MM.1S (cell line): ENCODE measurements at regions not wholly inside any gene's neighbourhood (a gene's known extent, or its start where the extent isn't known, plus 50 kb on each side); places are given as distances from the start of the nearest gene placed in this dataset.

Source experiments
- DNase-seq: peaks from one replicate; pipeline ENCODE4 v3.0.0-alpha.2; 2015
- H2AFZ ChIP-seq: fragments of 300-600 bp; sonication (generic); 2 replicates; pipeline ENCODE4 v1.6.0; 2016; ENCODE audit warnings: antibody characterized with exemption, low read length
- H3F3A ChIP-seq: fragments of 300-600 bp; sonication (generic); 2 replicates; pipeline ENCODE4 v1.6.1; 2016; ENCODE audit warnings: mild to moderate bottlenecking, antibody characterized with exemption, low read length, moderate library complexity, mixed read lengths; ENCODE audit not compliant: insufficient read depth
- H3K27ac ChIP-seq: fragments of 300-600 bp; sonication (generic); 2 replicates; pipeline ENCODE4 v1.5.1; 2016; ENCODE audit warnings: mild to moderate bottlenecking, low read length
- H3K27me3 ChIP-seq: fragments of 300-600 bp; sonication (generic); replicated peaks from 2 replicates; pipeline ENCODE4 v1.6.0; 2016; ENCODE audit warnings: low read length; ENCODE audit not compliant: insufficient read depth
- H3K36me3 ChIP-seq: fragments of 300-600 bp; sonication (generic); replicated peaks from 2 replicates; pipeline ENCODE4 v1.6.1; 2016; ENCODE audit warnings: mild to moderate bottlenecking, low read length, mixed read lengths; ENCODE audit not compliant: insufficient read depth
- H3K4me1 ChIP-seq: fragments of 300-600 bp; sonication (generic); 2 replicates; pipeline ENCODE4 v1.6.1; 2016; ENCODE audit warnings: low read length, mixed read lengths
- H3K4me2 ChIP-seq: fragments of 300-600 bp; sonication (generic); 2 replicates; pipeline ENCODE4 v1.6.0; 2016; ENCODE audit warnings: low read depth, low read length
- H3K4me3 ChIP-seq: fragments of 300-600 bp; sonication (generic); 2 replicates; pipeline ENCODE4 v1.5.1; 2016; ENCODE audit warnings: low read length, mixed read lengths
- H3K79me2 ChIP-seq: fragments of 300-600 bp; sonication (generic); 2 replicates; pipeline ENCODE4 v1.6.1; 2016; ENCODE audit warnings: mixed run types, low read length, mixed read lengths
- H3K9ac ChIP-seq: fragments of 300-600 bp; sonication (generic); 2 replicates; pipeline ENCODE4 v1.6.1; 2016; ENCODE audit warnings: low read length, mixed read lengths
- H3K9me2 ChIP-seq: fragments of 300-600 bp; sonication (generic); replicated peaks from 2 replicates; pipeline ENCODE4 v1.6.1; 2016; ENCODE audit warnings: mild to moderate bottlenecking, low read length, mixed read lengths; ENCODE audit not compliant: insufficient read depth
- H3K9me3 ChIP-seq: fragments of 300-600 bp; sonication (generic); replicated peaks from 2 replicates; pipeline ENCODE4 v1.6.1; 2016; ENCODE audit warnings: mild to moderate bottlenecking, low read length, mixed read lengths; ENCODE audit not compliant: insufficient read depth
- H4K20me1 ChIP-seq: fragments of 300-600 bp; sonication (generic); 2 replicates; pipeline ENCODE4 v1.6.1; 2016; ENCODE audit warnings: mild to moderate bottlenecking, low read length, moderate library complexity, mixed read lengths; ENCODE audit not compliant: insufficient read depth
- EZH2 ChIP-seq: fragments of 300-600 bp; sonication (generic); optimal IDR thresholded peaks from 2 replicates; pipeline ENCODE3; 2017; ENCODE audit warnings: low read depth, mild to moderate bottlenecking, antibody characterized with exemption, low read length, mixed read lengths
- EZH2phosphoT487 ChIP-seq: fragments of 300-600 bp; sonication (generic); IDR thresholded peaks from 2 replicates; pipeline ENCODE4 v1.6.1; 2018; ENCODE audit warnings: antibody characterized with exemption, low read length
- TF ChIP-seq, protein P1 (sequence below): fragments of 300-600 bp; sonication (generic); IDR thresholded peaks from 2 replicates; pipeline ENCODE4 v1.5.1; 2016; ENCODE audit warnings: antibody characterized with exemption, low read length, mixed read lengths

DNA sequence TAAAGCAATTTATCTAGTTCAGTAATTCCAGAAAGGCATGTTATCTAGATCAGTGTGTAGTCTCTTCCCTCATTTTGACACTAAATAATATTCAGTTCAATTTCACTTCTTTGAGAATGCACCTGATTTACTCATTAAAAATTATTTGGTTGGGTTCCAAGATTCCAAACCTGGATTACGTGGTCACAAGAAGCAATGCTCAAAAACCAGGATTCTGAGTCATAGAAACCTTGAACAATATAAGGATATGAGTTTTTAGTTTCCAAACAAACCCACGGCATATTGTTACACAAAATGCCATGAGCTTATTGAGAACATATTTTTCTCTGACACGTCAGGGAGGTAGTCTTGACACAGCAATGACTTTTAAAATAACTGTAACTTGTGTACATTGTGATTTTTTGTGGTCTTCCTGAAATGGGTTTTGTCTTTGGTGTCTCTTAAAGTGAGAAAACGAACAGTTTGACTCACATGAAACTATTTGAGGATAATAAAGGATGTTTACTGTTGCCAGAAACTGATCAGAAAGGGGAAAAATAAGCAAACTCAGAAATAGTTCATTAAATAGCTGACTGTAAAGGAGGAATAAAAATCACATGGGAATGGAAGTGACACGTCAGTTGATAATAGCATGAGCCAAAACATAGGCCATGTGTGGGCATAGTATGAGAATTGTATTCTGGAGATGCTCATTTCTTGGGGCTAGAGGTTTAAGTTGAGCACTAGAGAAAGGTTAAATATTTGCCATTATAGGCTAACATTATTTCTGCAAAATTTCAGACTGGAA is 617.7 kb upstream of the CDH2 start:
- H3K27ac ChIP-seq = no peak overlapping the region
- H3K4me2 ChIP-seq = no peak overlapping the region
- DNase-seq = no peak

DNA sequence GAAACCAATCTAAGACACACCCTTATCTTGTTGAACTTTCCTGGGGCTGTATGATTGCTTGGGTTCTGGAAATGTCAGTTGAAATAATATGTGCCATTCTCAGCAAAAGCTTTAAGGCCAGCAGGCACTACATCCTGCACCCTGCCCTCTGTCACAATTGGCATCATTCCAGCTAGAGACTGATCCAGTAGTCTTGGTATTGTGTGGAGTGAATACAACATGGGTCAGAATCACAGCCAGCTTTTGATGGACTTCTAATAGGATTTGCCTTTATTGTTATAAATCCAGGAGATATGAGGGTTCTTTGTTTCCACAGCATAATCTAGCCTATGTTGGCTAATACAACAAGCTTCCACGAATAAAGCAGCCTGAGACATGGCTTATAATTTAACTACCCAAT is 617.0 kb upstream of the CDH2 start:
- H3K4me3 ChIP-seq = no peak overlapping the region
- DNase-seq = no peak
- no peak overlapping the region for H3K9ac ChIP-seq
- no peaks in the 10 kb centered on the region for H3K9me3 ChIP-seq
- H3K4me1 ChIP-seq = no peaks in the 10 kb centered on the region
- H2AFZ ChIP-seq = no peak overlapping the region
- H3K79me2 ChIP-seq = no peaks in the 10 kb centered on the region
- no peak overlapping the region for H3K27ac ChIP-seq
- H3K9me2 ChIP-seq = no peaks in the 10 kb centered on the region
- H3K4me2 ChIP-seq = no peak overlapping the region
- H3F3A ChIP-seq = no peaks in the 10 kb centered on the region
- TF ChIP-seq EZH2 (no peak), EZH2phosphoT487 (no peak)
- TF ChIP-seq, protein P1, sequence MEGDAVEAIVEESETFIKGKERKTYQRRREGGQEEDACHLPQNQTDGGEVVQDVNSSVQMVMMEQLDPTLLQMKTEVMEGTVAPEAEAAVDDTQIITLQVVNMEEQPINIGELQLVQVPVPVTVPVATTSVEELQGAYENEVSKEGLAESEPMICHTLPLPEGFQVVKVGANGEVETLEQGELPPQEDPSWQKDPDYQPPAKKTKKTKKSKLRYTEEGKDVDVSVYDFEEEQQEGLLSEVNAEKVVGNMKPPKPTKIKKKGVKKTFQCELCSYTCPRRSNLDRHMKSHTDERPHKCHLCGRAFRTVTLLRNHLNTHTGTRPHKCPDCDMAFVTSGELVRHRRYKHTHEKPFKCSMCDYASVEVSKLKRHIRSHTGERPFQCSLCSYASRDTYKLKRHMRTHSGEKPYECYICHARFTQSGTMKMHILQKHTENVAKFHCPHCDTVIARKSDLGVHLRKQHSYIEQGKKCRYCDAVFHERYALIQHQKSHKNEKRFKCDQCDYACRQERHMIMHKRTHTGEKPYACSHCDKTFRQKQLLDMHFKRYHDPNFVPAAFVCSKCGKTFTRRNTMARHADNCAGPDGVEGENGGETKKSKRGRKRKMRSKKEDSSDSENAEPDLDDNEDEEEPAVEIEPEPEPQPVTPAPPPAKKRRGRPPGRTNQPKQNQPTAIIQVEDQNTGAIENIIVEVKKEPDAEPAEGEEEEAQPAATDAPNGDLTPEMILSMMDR = no peak
- no peaks in the 10 kb centered on the region for H3K27me3 ChIP-seq
- no peaks in the 10 kb centered on the region for H3K36me3 ChIP-seq
- H4K20me1 ChIP-seq = no peaks in the 10 kb centered on the region

More for the DNA sequence above, 617.7 kb upstream of the CDH2 start:
- no peak overlapping the region for H3K9ac ChIP-seq
- H3F3A ChIP-seq = no peaks in the 10 kb centered on the region
- no peaks in the 10 kb centered on the region for H3K9me2 ChIP-seq
- no peak overlapping the region for H3K4me3 ChIP-seq
- H2AFZ ChIP-seq = no peak overlapping the region
- no peaks in the 10 kb centered on the region for H4K20me1 ChIP-seq
- H3K36me3 ChIP-seq = no peaks in the 10 kb centered on the region
- no peaks in the 10 kb centered on the region for H3K79me2 ChIP-seq
- H3K4me1 ChIP-seq = no peaks in the 10 kb centered on the region
- no peaks in the 10 kb centered on the region for H3K9me3 ChIP-seq
- no peaks in the 10 kb centered on the region for H3K27me3 ChIP-seq
- no peak for TF ChIP-seq EZH2phosphoT487
- TF ChIP-seq EZH2 = no peak
- TF ChIP-seq, protein P1 = no peak

DNA sequence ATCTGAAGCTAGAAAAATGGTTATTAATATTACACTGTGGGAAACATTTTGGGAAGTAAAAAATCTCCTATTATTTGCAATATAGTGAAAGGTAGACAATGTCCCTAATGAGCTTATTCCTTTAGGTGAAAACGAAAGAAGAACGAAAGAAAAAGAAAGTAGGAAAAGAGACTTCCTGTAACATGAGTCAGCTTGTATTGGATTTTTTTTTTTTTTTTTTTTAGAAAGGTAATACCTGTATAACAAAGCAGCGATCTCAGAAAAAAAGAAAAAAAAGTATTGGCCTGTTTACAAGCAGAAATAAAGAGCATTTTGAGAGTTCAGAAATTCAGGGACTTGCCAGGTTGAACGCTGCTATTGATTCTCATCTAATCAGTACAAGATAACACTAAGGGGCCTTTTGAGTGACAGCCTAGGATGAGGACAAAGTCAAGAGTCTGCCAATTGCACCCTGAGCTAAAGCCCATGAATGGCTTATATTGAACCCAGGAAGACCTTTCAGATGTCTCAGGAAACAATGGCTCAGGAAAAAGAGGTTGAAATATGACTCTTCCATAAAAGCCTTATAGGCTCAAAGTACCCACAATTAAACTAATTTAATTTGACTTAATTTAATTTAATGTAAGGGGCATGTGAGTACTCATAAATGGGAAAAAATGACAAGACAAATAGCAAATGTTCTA is 615.6 kb upstream of the CDH2 start:
- peak overlapping the region; percentile 48 for H3K4me2 ChIP-seq
- no peaks in the 10 kb centered on the region for H3K36me3 ChIP-seq

More for the DNA sequence above, 615.6 kb upstream of the CDH2 start:
- Histone ChIP-seq H3K9me2 (no peaks in the 10 kb centered on the region), H3F3A (no peaks in the 10 kb centered on the region), H3K27ac (no peak overlapping the region), H4K20me1 (no peaks in the 10 kb centered on the region), H2AFZ (no peak overlapping the region), H3K9me3 (no peaks in the 10 kb centered on the region), H3K4me1 (no peaks in the 10 kb centered on the region), H3K4me3 (no peak overlapping the region), H3K27me3 (no peaks in the 10 kb centered on the region), H3K79me2 (no peaks in the 10 kb centered on the region), H3K9ac (no peak overlapping the region)
- TF ChIP-seq EZH2 (no peak), EZH2phosphoT487 (no peak)
- TF ChIP-seq, protein P1 = no peak
- no peak for DNase-seq
